Common myeloid progenitor, CD34-positive (primary cell): ENCODE measurements at regions not wholly inside any gene's neighbourhood (a gene's known extent, or its start where the extent isn't known, plus 50 kb on each side); places are given as distances from the start of the nearest gene placed in this dataset.

Experiments used
- CTCF ChIA-PET: fragments of 350-600 bp; sonication (Branson Sonifier 250); formaldehyde crosslinking; loops from one replicate; lab custom pipeline; 2021; ENCODE audit warnings: antibody characterized with exemption; lab: Charles Lee
- POLR2A ChIA-PET: fragments of 350-600 bp; sonication (Branson Sonifier 250); formaldehyde crosslinking; loops from one replicate; lab custom pipeline; 2021; ENCODE audit warnings: antibody characterized with exemption; lab: Charles Lee
- DNase-seq, 3 donors: peaks; one replicate each; pipeline versions ENCODE4 v3.0.0 to v3.0.0-alpha.2; 2013
- H3K27ac ChIP-seq, 2 experiments: 1 replicate in 1 of 2; 2 replicates in 1 of 2; pipeline ENCODE4 v1.7.0; 2013; ENCODE audit warnings: inconsistent platforms in 2 of 2, low read length in 2 of 2, mild to moderate bottlenecking in 2 of 2, low read depth in 1 of 2, moderate library complexity in 1 of 2; ENCODE audit not compliant: severe bottlenecking in 2 of 2, insufficient read depth in 1 of 2, poor library complexity in 1 of 2
- H3K27me3 ChIP-seq, 5 experiments: replicated peaks in 2 of 5; 1 replicate in 3 of 5; 2 replicates in 2 of 5; pipeline versions ENCODE4 v1.6.1 to v1.7.0; 2013; ENCODE audit warnings: low read length in 4 of 5, mild to moderate bottlenecking in 2 of 5, moderate library complexity in 2 of 5, inconsistent platforms in 1 of 5; ENCODE audit not compliant: insufficient read depth in 5 of 5, control insufficient read depth in 4 of 5
- H3K36me3 ChIP-seq, 4 experiments: 1 replicate in 2 of 4; 2 replicates in 2 of 4; pipeline versions ENCODE4 v1.6.1 to v1.7.0; 2013; ENCODE audit warnings: low read length in 3 of 4, control low read depth in 1 of 4, mild to moderate bottlenecking in 1 of 4; ENCODE audit not compliant: control insufficient read depth in 4 of 4, insufficient read depth in 4 of 4
- H3K4me1 ChIP-seq, 4 experiments: 1 replicate in 3 of 4; 2 replicates in 1 of 4; pipeline versions ENCODE4 v1.6.1 to v1.7.1; 2013; ENCODE audit warnings: low read length in 3 of 4, mild to moderate bottlenecking in 3 of 4, control low read depth in 1 of 4, inconsistent platforms in 1 of 4, moderate library complexity in 1 of 4; ENCODE audit not compliant: control insufficient read depth in 4 of 4, insufficient read depth in 4 of 4; ENCODE audit errors: control extremely low read depth in 1 of 4
- H3K4me3 ChIP-seq, 7 experiments: 1 replicate in 4 of 7; 2 replicates in 3 of 7; pipeline versions ENCODE4 v1.5.1 to v1.7.0; 2013; ENCODE audit warnings: mild to moderate bottlenecking in 7 of 7, low read length in 6 of 7, moderate library complexity in 6 of 7, inconsistent platforms in 2 of 7, low read depth in 2 of 7, control low read depth in 1 of 7; ENCODE audit not compliant: insufficient read depth in 4 of 7, control insufficient read depth in 1 of 7; ENCODE audit errors: extremely low read depth in 1 of 7
- H3K9me3 ChIP-seq, 5 experiments: 1 replicate in 4 of 5; 2 replicates in 1 of 5; pipeline versions ENCODE4 v1.6.1 to v1.7.1; 2013; ENCODE audit warnings: low read length in 4 of 5, mild to moderate bottlenecking in 2 of 5, inconsistent platforms in 1 of 5, low read depth in 1 of 5, moderate library complexity in 1 of 5; ENCODE audit not compliant: control insufficient read depth in 4 of 5, insufficient read depth in 2 of 5; ENCODE audit errors: control extremely low read depth in 1 of 5
- WGBS: methylation state at CpG from one replicate; pipeline ENCODE4 v1.1.5; 2013; ENCODE audit not compliant: insufficient coverage; 5-methylcytosine and 5-hydroxymethylcytosine counted together

DNA sequence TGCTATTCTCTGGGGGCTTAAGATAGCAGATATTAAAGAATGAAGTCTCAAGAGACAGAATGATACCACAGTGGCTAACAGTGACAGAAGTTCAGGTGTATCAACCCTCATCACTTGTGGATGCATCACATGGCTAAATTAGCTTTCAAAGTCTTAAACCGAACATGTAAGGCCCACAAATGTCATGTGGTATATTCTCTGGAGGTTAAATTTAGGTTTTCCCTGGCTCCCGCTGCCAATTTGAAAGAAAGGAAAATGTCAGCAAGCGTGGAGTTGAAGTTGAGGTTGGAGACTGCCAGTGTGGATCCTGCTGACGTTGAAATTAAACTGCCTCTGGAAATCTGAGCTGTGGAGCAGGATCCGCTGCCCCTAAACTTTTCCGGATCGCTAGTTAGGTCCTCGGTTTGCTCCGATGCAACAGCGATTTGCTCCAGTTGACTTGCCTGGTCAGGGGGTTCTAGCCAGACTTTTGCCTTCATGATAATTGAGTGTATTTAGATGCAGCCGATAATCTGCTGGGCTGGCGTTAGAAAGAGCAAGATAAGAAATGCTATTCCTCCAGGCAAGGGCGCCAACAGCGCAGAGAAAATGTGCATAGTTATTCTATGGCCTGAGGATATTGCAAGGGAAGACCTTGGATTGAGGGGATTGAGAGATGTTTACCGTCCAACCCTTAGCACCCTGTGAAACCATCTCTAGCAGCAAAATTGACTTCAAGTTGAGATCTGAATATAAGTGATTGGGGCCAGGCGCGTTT is 443.9 kb downstream of the TMEM114 start:
- no peaks in the 10 kb centered on the region for H3K36me3 ChIP-seq
- no peak overlapping the region for H3K27ac ChIP-seq
- WGBS, result 93% methylated on average over 14 of the region's 17 CpGs
- POLR2A ChIA-PET, result no interaction called here
- CTCF ChIA-PET, result no interaction called here
- no peaks in the 10 kb centered on the region for H3K27me3 ChIP-seq
- no peaks in the 10 kb centered on the region for H3K9me3 ChIP-seq
- DNase-seq, result no peak
- no peak overlapping the region for H3K4me3 ChIP-seq
- no peaks in the 10 kb centered on the region for H3K4me1 ChIP-seq

DNA sequence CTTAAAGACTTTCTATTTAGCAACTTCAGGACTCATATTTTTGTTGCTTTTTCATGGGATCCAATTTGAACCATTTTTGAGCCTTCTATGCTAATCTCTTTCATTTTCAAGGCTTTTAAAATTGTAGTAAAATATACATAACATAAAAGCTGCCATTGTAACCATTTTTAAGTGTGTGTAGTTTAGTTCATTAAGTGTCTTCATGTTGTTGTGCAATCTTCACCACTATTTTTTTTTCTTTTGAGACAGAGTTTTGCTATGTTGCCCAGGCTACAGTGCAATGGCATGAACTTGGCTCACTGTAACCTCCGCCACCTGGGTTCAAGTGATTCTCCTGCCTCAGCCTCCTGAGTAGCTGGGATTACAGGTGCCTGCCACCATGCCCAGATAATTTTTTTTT is 451.6 kb downstream of the TMEM114 start:
- no peaks in the 10 kb centered on the region for H3K27me3 ChIP-seq
- H3K36me3 ChIP-seq, result no peaks in the 10 kb centered on the region
- no peaks in the 10 kb centered on the region for H3K4me1 ChIP-seq
- WGBS, result 100% methylated on average over 1 of the region's 1 CpG
- DNase-seq, result no peak
- H3K4me3 ChIP-seq, result no peak overlapping the region
- CTCF ChIA-PET, result no interaction called here
- H3K27ac ChIP-seq, result no peak overlapping the region
- H3K9me3 ChIP-seq, result no peaks in the 10 kb centered on the region
- POLR2A ChIA-PET, result no interaction called here

GRCh38 chr16:8137606-8138005 is 452.7 kb downstream of the TMEM114 start:
- Histone ChIP-seq H3K9me3 (no peaks in the 10 kb centered on the region), H3K27ac (no peak overlapping the region), H3K36me3 (no peaks in the 10 kb centered on the region), H3K27me3 (no peaks in the 10 kb centered on the region), H3K4me1 (no peaks in the 10 kb centered on the region), H3K4me3 (no peak overlapping the region)
- ChIA-PET CTCF (no interaction called here), POLR2A (no interaction called here)
- DNase-seq, result no peak
- WGBS, result 73% methylated on average over 7 of the region's 8 CpGs

DNA sequence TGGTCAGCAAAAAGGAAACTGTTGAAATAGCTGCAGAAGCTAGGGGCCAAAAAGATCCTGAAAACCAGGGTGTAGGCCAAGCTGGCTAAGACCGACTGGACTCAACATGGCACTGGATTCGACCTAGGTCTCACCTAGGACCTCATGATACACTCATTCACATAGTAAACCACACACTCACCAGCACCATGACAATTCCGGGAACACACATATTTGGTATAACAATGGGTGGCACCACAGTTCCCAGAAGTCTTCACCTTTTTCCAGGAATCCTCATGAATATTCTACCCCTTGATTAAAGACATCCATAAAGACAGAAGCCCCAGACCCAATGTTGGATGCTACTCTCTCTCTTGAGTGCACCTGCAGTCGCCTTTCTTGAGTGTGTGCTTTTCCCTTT is 460.1 kb downstream of the TMEM114 start:
- CTCF ChIA-PET, result interaction anchor here (0.6 kb wide), 1 partner anchor 10 kb away, joined by 5 read pairs; no protein-coding TSS in a partner anchor
- POLR2A ChIA-PET, result no interaction called here
- Histone ChIP-seq H3K9me3 (peaks cover 0 to 2% (median 0%) of the 10 kb centered on the region in 5 experiments), H3K27ac (no peak overlapping the region), H3K4me1 (no peaks in the 10 kb centered on the region), H3K36me3 (no peaks in the 10 kb centered on the region), H3K27me3 (no peaks in the 10 kb centered on the region), H3K4me3 (no peak overlapping the region)
- WGBS, result 95% methylated on average over 4 of the region's 4 CpGs
- no peak for DNase-seq

DNA sequence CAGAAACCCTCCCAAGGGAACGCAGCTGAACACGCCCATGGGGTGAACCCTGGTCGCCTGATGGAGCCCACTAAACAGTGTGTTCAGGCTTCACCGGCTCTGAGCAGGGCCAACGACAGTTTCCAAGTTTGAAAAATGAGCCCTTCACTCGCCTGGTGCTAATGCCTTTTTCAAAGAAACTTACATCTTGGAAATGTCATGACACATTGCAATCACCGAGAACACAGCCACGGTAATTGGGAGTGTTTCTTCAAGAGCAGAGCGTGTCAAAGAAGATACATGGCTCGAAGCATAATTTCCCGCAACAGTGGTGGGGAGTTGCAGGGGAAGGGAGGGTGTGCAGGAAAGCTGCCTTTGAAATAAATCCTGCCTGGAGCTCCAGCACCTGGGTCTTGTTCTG is 463.2 kb downstream of the TMEM114 start:
- Histone ChIP-seq H3K4me3 (no peak overlapping the region), H3K27ac (no peak overlapping the region), H3K27me3 (no peaks in the 10 kb centered on the region), H3K9me3 (peaks cover 0 to 2% (median 0%) of the 10 kb centered on the region in 5 experiments), H3K36me3 (no peaks in the 10 kb centered on the region), H3K4me1 (no peaks in the 10 kb centered on the region)
- POLR2A ChIA-PET, result no interaction called here
- WGBS, result 96% methylated on average over 11 of the region's 11 CpGs
- no peak for DNase-seq
- CTCF ChIA-PET, result no interaction called here

DNA sequence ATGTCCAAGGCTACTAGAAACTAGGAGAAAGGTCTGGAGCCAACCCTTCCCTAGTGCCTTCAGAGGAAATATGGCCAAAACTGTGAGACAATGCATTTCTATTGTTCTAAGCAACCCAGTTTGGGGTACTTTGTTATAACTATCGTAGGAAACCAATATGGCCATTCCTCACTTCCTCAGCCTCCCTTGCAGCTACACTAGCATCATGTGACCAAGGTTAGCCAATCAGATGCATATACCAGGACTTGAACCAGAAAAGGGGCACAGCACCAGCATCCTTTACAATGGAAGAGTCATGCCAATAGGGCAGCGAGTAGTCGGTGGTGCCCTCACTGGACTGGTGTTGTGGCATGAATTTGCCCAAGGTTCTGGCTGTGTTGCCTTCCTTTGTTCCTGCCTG is 464.0 kb downstream of the TMEM114 start:
- Histone ChIP-seq H3K9me3 (peaks cover 0 to 2% (median 0%) of the 10 kb centered on the region in 5 experiments), H3K4me1 (no peaks in the 10 kb centered on the region), H3K36me3 (no peaks in the 10 kb centered on the region), H3K27me3 (no peaks in the 10 kb centered on the region), H3K4me3 (no peak overlapping the region), H3K27ac (no peak overlapping the region)
- ChIA-PET CTCF (no interaction called here), POLR2A (no interaction called here)
- no peak for DNase-seq
- 98% methylated on average over 3 of the region's 3 CpGs for WGBS

- ChIA-PET CTCF (interaction anchor here (0.6 kb wide), 2 partner anchors 10 to 11 kb away, joined by 4 to 5 read pairs; no protein-coding TSS in a partner anchor), POLR2A (no interaction called here)
- Histone ChIP-seq H3K27me3 (no peaks in the 10 kb centered on the region), H3K9me3 (no peaks in the 10 kb centered on the region), H3K4me1 (no peaks in the 10 kb centered on the region), H3K4me3 (no peak overlapping the region), H3K36me3 (no peaks in the 10 kb centered on the region), H3K27ac (no peak overlapping the region)
- DNase-seq, result no peak
- WGBS, result 100% methylated on average over 1 of the region's 4 CpGs
Measured at GRCh38 chr16:8120001-8120400, 470.3 kb downstream of the TMEM114 start.
